ENCODE measurements at regions not wholly inside any gene's neighbourhood (a gene's known extent, or its start where the extent isn't known, plus 50 kb on each side); places are given as distances from the start of the nearest gene placed in this dataset.
"Not testable (repeated sequence)": the region's sequence is repeated elsewhere in the genome, so short reads cannot be mapped to it uniquely, and the experiment has no call there.

DNA sequence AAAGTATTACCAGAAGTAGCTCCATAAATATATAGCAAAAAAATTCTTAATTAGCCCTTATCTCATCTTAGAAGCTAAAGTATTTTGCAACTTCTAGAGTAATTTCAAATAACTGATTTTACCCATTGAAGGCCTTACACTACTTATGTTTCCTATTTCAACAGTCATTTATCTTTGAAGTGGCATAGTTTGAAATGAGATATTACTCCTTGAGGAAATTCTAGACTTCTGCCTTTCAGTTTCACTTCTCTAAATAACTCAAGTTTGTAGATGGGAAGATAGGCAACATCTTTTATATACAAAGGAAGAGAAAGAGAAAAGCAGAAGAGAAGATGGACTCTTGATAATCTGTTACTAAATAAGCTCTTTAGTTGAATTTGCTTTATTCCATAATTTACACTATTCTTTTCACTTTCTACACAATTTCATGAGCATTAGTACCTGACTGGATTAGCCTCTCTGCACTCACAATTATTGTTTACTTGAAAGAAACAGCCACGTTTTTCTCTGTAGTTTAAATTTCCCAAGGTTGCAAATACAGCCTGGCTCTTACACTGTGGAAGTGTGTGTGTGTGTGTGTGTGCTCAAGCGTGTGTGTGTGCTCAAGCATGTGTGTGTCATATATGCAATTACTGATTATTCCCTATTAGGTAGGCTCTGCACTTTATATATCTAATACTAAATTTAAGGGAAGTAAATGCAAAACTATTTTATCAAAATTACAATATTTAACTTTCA is 60.6 kb upstream of the EMB start:
- intact Hi-C loops (cut with DNase I) = no loop called here
- Histone ChIP-seq H3K4me1 (peaks cover 0 to 11% (median 0%) of the 10 kb centered on the region in 9 donors), H3K4me3 (no peak overlapping the region), H3K9me3 (peaks cover 0 to 13% (median 0%) of the 10 kb centered on the region in 11 donors), H3K27ac (no peak overlapping the region), H3K27me3 (no peaks in the 10 kb centered on the region), H3K36me3 (no peaks in the 10 kb centered on the region)
- DNase-seq (no peak), ATAC-seq (no peak)
- WGBS, 2 donors = 41 to 45% methylated on average over 2 of the region's 2 CpGs
- TF ChIP-seq, protein P1, sequence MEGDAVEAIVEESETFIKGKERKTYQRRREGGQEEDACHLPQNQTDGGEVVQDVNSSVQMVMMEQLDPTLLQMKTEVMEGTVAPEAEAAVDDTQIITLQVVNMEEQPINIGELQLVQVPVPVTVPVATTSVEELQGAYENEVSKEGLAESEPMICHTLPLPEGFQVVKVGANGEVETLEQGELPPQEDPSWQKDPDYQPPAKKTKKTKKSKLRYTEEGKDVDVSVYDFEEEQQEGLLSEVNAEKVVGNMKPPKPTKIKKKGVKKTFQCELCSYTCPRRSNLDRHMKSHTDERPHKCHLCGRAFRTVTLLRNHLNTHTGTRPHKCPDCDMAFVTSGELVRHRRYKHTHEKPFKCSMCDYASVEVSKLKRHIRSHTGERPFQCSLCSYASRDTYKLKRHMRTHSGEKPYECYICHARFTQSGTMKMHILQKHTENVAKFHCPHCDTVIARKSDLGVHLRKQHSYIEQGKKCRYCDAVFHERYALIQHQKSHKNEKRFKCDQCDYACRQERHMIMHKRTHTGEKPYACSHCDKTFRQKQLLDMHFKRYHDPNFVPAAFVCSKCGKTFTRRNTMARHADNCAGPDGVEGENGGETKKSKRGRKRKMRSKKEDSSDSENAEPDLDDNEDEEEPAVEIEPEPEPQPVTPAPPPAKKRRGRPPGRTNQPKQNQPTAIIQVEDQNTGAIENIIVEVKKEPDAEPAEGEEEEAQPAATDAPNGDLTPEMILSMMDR (IDR thresholded peaks at IDR 0.05) = no peak

DNA sequence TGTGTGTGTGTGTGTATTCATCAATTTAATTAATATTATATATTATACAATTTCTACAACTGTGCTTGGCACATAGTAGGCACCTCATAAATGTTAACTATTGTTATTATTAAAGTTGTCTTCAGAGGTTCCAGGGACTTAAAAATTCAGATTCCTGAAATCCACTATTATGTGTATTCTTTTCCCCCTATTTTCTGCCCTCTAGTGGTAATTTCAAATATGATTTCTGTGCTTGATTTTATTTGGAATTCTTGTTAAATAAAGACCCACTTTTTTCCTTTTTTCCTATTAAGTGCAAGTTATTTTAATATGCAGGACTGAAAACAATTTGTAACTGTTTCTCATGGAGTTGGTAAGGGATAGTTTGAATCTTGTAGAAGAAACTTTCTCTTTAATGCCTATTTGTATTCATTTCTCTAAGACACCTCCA is 72.0 kb upstream of the EMB start:
- Histone ChIP-seq H3K9me3 (peaks cover 0 to 22% (median 0%) of the 10 kb centered on the region in 11 donors), H3K4me1 (peaks cover 0 to 14% (median 0%) of the 10 kb centered on the region in 9 donors)
- DNase-seq; intact Hi-C loops (cut with DNase I); H3K27ac ChIP-seq; H3K36me3 ChIP-seq; H3K27me3 ChIP-seq; ATAC-seq; H3K4me3 ChIP-seq: not testable (repeated sequence)
- TF ChIP-seq, protein P1 (IDR thresholded peaks at IDR 0.05) = peak in 7 of 9 donors; percentile 32 to 59 (median 48)

DNA sequence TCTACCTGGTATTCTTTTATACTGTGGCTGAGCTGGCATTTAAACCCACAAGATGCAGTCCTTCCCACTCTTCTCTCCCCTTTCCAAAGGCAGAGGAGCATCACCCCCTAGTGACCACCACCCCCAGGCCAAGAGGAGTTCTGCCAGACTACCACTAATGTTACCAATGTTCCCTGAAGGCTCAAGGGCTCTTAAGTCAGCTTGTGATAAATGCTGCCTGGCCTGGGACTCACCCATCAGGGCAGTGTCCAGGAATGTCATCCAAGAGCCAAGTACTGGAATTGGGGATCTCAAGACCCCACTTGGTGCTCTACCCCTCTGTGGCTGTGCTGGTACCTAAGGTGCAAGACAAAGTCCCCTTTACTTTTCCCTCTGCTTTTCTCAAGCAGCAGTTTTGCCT is 80.0 kb upstream of the EMB start:
- H3K27me3 ChIP-seq; H3K4me1 ChIP-seq; DNase-seq; intact Hi-C loops (cut with DNase I); ATAC-seq; H3K4me3 ChIP-seq; H3K27ac ChIP-seq; H3K36me3 ChIP-seq: not testable (repeated sequence)
- H3K9me3 ChIP-seq = peaks cover 0 to 34% (median 0%) of the 10 kb centered on the region in 11 donors

DNA sequence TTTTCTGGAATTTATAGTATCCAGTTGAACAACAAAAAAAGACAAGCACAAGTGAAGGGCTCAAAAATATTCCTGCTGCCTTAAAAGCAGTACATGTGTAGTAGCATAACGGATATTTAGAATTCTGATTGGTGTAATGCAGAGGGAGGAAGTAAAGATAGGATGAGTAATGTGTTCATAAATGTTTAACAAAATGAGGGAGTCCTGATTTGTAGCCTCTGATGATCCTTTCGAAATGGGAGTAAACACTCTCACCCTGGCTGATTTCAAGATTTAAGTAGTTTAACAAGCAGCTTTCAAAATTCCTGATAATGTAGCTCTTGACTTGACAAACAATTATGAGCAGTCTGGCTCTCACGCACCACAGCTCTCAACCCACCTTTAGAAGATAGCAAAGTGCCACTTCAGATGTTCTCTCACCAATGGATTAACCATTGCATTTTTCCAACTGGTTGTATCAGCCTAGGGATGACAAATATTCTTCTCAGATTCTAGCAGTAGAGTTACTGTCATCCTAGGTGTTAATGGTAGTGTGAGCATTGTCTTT is 86.5 kb upstream of the EMB start:
- intact Hi-C loops (cut with DNase I); H3K4me3 ChIP-seq; ATAC-seq; H3K27ac ChIP-seq; H3K27me3 ChIP-seq; DNase-seq; H3K36me3 ChIP-seq; H3K9me3 ChIP-seq; H3K4me1 ChIP-seq: not testable (repeated sequence)
- 64 to 67% methylated on average over 3 of the region's 3 CpGs for WGBS, 2 donors

DNA sequence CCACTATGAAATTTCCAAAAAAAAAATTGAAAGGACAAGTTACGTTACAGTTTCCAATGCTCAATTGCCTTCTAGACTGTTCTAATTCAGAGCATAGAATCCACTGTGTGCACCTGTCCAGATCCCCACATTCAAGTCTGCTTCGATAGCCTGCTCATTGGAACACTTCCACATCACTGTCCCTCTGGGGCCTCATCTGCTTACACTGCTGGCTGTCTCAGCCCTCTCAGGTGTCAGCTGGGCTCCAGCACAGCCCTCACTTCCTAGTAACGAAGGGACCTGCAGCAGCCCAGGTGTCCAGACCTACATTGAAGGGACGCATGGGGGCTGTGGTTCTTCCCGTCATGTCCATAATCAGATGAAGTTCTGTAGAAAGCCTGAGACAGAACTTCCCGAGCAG is 94.3 kb upstream of the EMB start:
- no peak overlapping the region for H3K4me3 ChIP-seq
- ATAC-seq (no peak), DNase-seq (no peak)
- H3K36me3 ChIP-seq = no peaks in the 10 kb centered on the region
- TF ChIP-seq, protein P1 (IDR thresholded peaks at IDR 0.05) = no peak
- peaks cover 0 to 10% (median 0%) of the 10 kb centered on the region in 11 donors for H3K9me3 ChIP-seq
- no peaks in the 10 kb centered on the region for H3K4me1 ChIP-seq
- no peak overlapping the region for H3K27ac ChIP-seq
- peaks cover 0 to 4% (median 0%) of the 10 kb centered on the region in 7 donors for H3K27me3 ChIP-seq
- intact Hi-C loops (cut with DNase I) = no loop called here
- 71 to 73% methylated on average over 6 of the region's 6 CpGs for WGBS, 2 donors

DNA sequence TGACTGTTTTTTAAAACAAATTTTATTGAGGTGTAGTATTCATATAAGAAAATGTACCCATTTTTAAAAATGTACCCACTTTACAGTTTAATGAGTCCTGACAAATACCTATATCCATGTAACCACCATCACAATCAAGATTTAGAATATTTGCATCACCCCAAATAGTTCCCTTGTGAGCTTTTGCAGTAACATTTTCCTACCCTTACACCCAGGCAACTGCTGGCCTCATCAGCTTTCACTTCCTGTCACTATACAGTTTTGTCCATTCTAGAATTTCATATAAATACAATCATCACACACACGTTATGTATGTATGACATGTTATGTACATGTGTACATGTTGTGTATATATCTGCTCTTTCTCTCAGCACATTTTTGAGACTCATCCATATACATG is 96.4 kb upstream of the EMB start:
- peaks cover 0 to 10% (median 0%) of the 10 kb centered on the region in 11 donors for H3K9me3 ChIP-seq
- H3K4me1 ChIP-seq; ATAC-seq; intact Hi-C loops (cut with DNase I); H3K27me3 ChIP-seq; H3K27ac ChIP-seq; H3K36me3 ChIP-seq; H3K4me3 ChIP-seq; DNase-seq: not testable (repeated sequence)
- 43 to 46% methylated on average over 1 of the region's 1 CpG for WGBS, 2 donors

Data from heart right ventricle (tissue), 16 donors.